Stimulated activated CD8-positive, alpha-beta memory T cell treated with anti-CD3 and anti-CD28 coated beads, Interleukin-2, amount 100 ng/mL, for 48 hours (primary cell): ENCODE measurements at regions not wholly inside any gene's neighbourhood (a gene's known extent, or its start where the extent isn't known, plus 50 kb on each side); places are given as distances from the start of the nearest gene placed in this dataset.
"Not testable (repeated sequence)": the region's sequence is repeated elsewhere in the genome, so short reads cannot be mapped to it uniquely, and the experiment has no call there.

Experiments
- DNase-seq, 2 donors: peaks; one replicate each; pipeline ENCODE4 v3.0.0-alpha.2; 2020; ENCODE audit warnings: low read depth in 2 of 2

- DNase-seq, result no peak
Observed at GRCh38 chr22:25487508-25487907, 77.0 kb upstream of the GRK3 start.

DNA sequence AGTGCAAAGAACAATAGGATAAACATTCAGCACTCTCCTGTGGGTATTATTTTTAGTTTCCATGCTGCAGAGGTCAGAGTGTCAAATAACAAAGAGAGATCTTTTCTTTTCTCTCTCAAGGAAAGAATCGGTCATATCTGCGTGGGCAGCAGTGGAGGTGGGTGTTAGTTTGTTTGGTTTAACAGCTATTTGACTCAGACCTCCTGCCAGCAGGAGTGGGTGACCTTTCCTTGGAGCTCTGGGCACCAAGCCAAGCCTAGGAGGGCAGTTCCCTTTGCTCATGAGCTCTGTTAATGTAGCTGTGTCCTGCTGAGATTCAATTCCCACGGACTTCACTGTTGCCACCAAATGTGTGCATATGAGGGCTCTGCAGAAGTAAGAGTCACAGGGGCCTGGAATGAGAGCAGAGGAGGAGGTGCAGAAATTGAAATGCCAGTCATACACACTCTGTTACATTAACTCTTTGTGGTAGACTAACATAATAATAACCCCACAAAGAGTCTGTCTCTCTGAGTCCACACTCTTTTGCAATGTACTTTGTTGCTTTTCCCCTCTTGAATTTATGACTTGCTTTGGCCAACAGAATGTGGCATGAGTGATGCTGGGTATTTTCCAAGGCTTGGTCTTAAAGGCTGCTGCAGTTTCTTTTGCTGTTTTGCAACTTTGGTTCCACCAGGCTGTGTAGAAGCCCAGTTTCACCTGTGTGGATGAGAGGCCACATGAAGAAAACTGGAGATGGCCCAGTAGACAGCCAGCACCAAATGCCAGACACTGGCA lies 76.0 kb upstream of the GRK3 start:
- DNase-seq, result peak; percentile 57 to 63

DNA sequence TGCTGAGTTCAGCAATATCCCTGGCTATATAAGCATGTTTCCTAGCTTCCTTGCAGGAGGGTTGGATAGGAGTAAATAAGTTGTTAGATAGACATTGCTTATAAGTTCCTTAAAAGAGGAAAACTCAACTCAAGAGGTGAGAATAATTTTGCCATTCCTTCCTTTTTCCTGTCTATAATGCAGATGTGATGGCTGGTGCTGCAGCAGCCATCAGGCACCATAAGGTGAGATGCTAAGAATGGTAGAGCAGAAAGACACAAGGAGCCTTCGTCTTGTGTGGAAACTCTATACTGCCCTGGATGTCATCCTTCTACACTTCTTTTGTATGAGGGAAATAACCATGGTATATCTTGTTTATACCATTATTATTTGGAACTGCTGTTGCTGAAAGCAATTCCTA lies 74.5 kb upstream of the GRK3 start:
- no peak for DNase-seq

- no peak for DNase-seq
Observed at GRCh38 chr22:25490896-25491295, 73.6 kb upstream of the GRK3 start.

DNA sequence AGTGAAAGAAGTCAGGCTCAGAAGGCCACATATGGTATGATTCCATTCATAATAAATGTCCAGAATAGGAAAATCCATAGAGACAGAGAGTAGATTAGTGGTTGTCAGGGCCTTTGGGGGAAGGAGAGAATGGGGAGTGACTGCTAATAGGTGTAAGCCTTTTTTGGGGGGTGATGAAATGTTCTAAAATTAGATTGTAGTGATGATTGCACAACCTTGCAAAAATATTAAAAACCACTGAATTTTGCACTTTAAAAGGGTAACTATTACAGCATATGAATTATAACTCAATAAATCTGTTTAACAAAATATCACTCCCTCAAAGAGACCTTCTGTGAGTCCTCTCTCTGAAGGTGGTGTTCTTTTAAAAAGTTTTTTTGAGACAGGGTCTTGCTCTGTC lies 72.3 kb upstream of the GRK3 start:
- no peak for DNase-seq

GRCh38 chr22:25492841-25493734 lies 71.4 kb upstream of the GRK3 start:
- no peak for DNase-seq

- DNase-seq, result no peak
Observed at GRCh38 chr22:25493794-25494193, 70.7 kb upstream of the GRK3 start.

DNA sequence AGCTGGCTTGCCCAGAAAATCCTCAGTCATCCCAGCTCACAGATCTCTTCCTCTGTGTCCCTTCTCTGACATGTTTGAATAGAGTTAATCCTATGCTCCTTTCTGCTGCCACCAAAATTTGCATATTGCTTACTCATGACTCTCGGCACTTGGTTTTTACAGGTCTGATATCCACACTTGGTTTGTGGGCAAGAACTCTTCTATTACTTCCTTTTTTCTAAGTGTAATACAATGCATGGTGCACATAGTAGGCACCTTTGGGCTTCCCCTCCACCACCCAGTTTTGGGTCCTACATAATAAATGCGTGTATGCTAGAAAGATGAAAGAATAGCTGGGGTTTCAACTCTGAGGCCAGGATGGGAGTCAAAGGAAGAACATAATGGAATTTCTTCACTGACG lies 69.7 kb upstream of the GRK3 start:
- no peak for DNase-seq

DNA sequence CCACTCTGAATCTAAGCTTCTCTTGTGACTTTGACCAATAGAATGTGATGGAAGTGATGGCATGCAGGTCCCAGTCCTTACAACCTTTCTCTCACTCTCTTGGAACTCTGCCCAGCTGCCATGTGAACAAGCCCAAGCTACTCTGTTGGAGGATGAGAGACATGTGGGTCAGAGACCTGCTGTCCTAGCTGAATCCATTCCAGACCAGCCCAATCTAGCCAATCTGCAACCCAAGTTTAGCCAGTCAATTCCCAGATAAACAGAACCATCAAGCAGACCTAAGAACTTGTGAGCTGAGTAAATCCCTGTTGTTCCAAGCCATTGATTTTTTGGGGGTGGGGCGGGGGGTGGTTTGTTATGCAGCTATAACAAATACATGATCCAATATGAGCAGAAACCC lies 69.2 kb upstream of the GRK3 start:
- no peak for DNase-seq

DNA sequence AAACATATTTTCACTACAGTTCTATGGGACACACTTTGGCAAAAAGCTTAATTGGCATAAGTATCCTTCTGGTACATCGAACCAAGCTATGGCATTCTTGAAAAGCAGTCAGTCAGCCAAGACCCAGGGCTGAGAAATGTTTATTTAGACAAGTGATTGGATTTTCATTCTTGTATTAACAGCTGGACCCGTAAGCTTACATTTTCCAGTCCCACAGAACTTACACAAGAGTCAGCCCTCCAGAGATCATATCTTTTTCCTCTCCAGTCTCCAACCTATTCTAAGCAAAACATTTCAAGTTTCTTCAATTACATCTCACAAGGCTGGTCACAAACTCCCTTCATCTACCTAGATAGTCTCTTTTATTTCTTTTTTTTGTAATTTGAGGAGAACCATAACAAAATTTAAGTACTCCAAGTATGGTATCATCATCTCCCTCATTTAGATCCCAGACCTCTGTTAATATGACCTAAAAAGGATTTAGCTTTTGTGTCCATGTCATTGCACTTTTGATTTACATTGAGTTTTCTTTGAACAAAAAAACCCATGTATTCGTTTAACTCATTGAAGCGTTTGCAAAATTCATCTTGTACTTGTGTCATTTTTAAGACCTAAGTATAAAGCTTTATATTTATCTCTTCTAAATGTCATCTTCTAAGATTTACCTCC lies 67.9 kb upstream of the GRK3 start:
- no peak for DNase-seq

- no peak for DNase-seq
Observed at GRCh38 chr22:25497181-25497641, 67.3 kb upstream of the GRK3 start.

DNA sequence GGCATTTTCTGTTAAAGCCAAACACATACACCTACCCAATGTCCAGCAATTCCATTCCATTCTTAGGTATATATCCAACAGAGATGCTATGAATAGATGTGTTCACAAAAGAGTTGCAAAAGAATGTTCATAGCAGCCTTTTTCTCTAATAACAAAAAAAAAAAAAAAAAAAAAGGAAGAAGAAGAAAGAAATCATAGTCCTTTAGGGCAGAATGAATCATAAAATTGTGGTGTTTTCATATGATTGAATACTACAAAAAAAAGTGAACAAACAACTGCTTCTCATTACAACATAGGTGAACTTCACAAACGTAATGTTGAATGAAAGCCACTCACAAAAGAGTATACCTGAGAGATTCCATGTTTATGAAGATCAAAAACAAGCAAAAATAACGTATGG lies 66.8 kb upstream of the GRK3 start:
- DNase-seq, result no peak

DNA sequence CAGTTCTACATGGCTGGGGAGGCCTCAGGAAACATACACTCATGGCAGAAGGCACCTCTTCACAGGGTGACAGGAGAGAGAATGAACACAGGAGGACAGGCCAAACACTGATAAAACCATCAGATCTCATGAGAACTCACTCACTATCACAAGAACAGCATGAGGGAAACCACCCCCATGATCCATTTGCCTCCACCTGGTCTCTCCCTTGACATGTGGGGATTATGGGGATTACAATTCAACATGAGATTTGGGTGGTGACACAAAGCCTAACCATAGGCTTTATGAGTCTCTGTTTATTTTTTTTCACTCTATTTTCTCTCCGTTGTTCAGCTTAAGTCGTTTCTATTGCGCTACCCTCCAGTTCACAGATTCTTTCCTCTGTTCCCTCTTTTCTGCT lies 63.8 kb upstream of the GRK3 start:
- not testable (repeated sequence) for DNase-seq

DNA sequence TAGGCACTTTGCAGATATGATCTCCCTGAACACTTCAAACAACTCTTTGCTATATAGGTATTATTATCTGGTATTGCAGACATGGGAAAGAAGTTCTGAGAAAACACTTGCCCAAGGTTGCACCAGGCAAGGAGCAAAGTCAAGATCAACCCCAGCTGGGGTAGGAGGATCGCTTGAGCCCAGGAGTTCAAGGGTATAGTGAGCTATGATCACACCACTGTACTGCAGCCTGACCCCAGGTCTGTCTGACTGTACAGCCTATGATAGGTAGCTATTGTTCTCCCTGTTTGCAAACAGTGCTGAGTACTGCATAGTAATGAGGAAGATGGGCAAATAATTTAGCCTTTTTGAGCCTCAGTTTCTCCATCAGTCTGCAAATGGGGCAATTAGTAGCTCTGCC lies 60.5 kb upstream of the GRK3 start:
- not testable (repeated sequence) for DNase-seq

DNA sequence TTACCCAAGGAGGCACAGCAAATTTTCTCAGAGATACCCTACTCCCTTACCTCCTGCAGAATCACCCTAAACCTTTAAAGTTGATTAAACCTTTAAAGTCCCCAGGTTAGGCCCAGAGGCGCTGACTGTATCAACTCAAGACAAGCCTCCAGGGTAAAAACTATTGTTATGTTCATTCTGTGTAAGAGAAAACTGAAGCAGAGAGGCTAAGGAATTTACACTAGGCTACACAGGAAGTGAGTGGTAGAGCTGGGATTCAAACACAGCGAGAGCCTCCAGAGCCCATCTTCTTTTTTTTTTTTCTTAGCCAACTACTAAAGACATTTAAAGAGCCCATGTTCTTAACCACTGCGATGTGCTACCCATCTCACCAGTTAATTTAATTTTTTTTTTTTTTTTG lies 56.3 kb upstream of the GRK3 start:
- DNase-seq, result no peak

DNA sequence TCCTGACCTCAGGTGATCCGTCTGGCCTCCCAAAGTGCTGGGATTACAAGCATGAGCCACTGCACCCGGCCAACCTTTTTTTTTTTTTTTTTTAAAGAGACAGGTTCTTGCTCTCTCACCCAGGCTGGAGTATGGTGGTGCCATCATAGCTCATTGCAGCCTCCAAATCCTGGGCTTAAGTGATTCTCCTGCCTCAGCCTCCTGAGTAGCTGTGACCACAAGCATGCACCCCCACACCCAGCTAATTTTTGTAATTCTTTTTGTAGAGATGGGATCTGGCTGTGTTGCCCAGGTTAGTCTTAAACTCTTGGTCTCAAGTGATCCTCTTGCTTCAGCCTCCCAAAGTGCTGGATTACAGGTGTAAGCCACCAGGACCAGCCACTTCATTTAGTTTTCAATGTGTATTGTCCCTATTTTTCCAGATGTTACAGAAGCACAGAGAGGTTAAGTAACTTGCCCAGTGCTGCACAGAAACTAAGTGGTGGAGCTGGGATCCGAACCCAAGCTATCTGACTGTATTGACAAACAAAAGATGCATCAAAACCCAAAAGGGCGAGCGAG lies 55.6 kb upstream of the GRK3 start:
- no peak for DNase-seq

GRCh38 chr22:25509374-25509791 lies 55.1 kb upstream of the GRK3 start:
- DNase-seq, result no peak

GRCh38 chr22:25510876-25511275 lies 53.6 kb upstream of the GRK3 start:
- no peak for DNase-seq

DNA sequence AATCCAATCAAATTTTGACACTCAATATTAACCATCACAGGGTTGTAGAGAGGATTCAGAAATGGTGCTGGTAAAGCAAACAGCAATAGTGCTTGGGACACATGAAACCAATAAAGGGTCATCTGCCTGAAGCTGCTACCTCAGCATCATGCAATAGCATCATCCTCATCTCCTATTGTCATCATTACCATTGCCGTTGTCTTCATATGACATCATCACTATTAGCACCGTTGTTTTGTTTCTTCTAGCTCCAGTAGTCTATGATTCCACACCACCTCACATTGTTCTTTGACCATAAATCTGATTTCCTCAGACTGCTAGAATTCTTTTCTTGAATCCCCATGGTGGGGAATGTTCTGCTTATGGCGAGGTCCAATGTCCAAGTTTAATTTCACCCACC lies 52.8 kb upstream of the GRK3 start:
- DNase-seq, result no peak

DNA sequence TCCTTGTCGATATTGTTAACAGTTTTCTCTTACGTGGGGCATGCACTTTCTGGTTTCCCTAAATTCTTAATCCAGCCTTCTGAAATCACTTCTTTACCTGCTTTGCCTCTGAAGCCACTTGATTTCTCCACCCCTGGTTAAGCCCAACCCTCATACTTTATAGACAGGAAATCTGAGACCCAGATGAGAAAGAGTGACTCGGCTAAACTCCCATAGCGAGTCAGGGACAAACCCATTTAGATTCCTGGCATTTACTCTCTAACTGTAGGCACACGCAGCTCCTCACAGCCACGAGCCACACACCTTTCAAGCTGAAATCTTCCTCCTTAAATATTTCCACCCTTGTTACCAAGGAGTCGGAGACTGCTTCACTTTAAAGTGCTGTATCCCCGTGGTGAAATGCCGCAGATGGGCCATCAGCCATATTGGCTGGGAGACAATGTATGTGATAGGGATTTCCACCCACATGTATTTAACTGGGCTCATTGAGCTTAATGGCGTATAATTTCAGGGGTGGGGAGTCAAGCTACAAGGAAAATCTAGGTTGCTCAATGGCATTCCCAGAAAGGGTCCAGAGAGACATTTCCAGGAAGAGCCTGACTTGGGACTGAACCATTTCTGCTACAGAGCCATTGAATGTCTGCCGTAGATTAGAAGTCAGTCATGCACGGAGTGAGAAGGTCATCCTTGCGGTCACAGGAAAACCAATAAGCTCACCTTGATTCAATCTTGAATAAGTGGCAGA lies 49.9 kb upstream of the GRK3 start:
- DNase-seq, result no peak
